H9 (cell line): ENCODE measurements at regions not wholly inside any gene's neighbourhood (a gene's known extent, or its start where the extent isn't known, plus 50 kb on each side); places are given as distances from the start of the nearest gene placed in this dataset.

Experiments used
- DNase-seq: peaks from one replicate; pipeline ENCODE4 v3.0.0-alpha.2; 2017
- H2AFZ ChIP-seq: one replicate; pipeline ENCODE4 v1.6.1; 2013; ENCODE audit warnings: mild to moderate bottlenecking, low read length, control low read depth, moderate library complexity
- H2AK5ac ChIP-seq: 2 replicates; pipeline ENCODE4 v1.6.1; 2013; ENCODE audit warnings: low read length, control low read depth, mixed read lengths; ENCODE audit not compliant: insufficient read length
- H2BK120ac ChIP-seq: one replicate; pipeline ENCODE4 v1.6.1; 2013; ENCODE audit warnings: low read depth, mild to moderate bottlenecking, low read length, control low read depth, inconsistent platforms; ENCODE audit not compliant: poor library complexity, severe bottlenecking
- H2BK12ac ChIP-seq: 2 replicates; pipeline ENCODE4 v1.6.1; 2013; ENCODE audit warnings: low read length, control low read depth, mixed read lengths, low read depth; ENCODE audit not compliant: insufficient read length
- H2BK15ac ChIP-seq: 2 replicates; pipeline ENCODE4 v1.6.1; 2013; ENCODE audit warnings: low read depth, low read length, control low read depth
- H2BK20ac ChIP-seq: one replicate; pipeline ENCODE4 v1.6.1; 2013; ENCODE audit warnings: low read depth, mild to moderate bottlenecking, low read length, control low read depth, inconsistent platforms; ENCODE audit not compliant: poor library complexity, severe bottlenecking
- H2BK5ac ChIP-seq: 2 replicates; pipeline ENCODE4 v1.6.1; 2013; ENCODE audit warnings: low read length, control low read depth, mixed read lengths; ENCODE audit not compliant: insufficient read length
- H3K14ac ChIP-seq: 2 replicates; pipeline ENCODE4 v1.6.1; 2013; ENCODE audit warnings: low read length, control low read depth; ENCODE audit not compliant: insufficient read depth
- H3K18ac ChIP-seq: 2 replicates; pipeline ENCODE4 v1.6.1; 2013; ENCODE audit warnings: low read depth, mild to moderate bottlenecking, mixed read lengths, low read length, control low read depth; ENCODE audit not compliant: insufficient read length
- H3K23ac ChIP-seq: 2 replicates; pipeline ENCODE4 v1.6.1; 2013; ENCODE audit warnings: low read length, control low read depth, mixed read lengths, low read depth; ENCODE audit not compliant: insufficient read length
- H3K23me2 ChIP-seq: 2 replicates; pipeline ENCODE4 v1.6.1; 2013; ENCODE audit warnings: low read depth, mild to moderate bottlenecking, mixed read lengths, low read length, control low read depth; ENCODE audit not compliant: insufficient read length, poor library complexity, severe bottlenecking
- H3K27ac ChIP-seq: 2 replicates; pipeline ENCODE4 v1.5.1; 2013; ENCODE audit warnings: low read length, control low read depth, mixed read lengths, low read depth; ENCODE audit not compliant: insufficient read length
- H3K27me3 ChIP-seq: 2 replicates; pipeline ENCODE4 v1.6.1; 2013; ENCODE audit warnings: low read length, control low read depth, inconsistent platforms; ENCODE audit not compliant: insufficient read depth
- H3K4ac ChIP-seq: 2 replicates; pipeline ENCODE4 v1.6.1; 2013; ENCODE audit warnings: low read depth, mild to moderate bottlenecking, control low read depth, inconsistent platforms, low read length, moderate library complexity
- H3K4me1 ChIP-seq: 2 replicates; pipeline ENCODE4 v1.6.1; 2013; ENCODE audit warnings: low read length, control low read depth, inconsistent platforms; ENCODE audit not compliant: insufficient read depth
- H3K4me2 ChIP-seq: 2 replicates; pipeline ENCODE4 v1.6.1; 2013; ENCODE audit warnings: low read length, control low read depth, mixed read lengths; ENCODE audit not compliant: insufficient read length, insufficient read depth
- H3K56ac ChIP-seq: 2 replicates; pipeline ENCODE4 v1.6.1; 2013; ENCODE audit warnings: low read depth, mild to moderate bottlenecking, mixed read lengths, low read length, control low read depth; ENCODE audit not compliant: insufficient read length
- H3K79me1 ChIP-seq: 2 replicates; pipeline ENCODE4 v1.6.1; 2013; ENCODE audit warnings: low read depth, mild to moderate bottlenecking, moderate library complexity, low read length, control low read depth, inconsistent platforms; ENCODE audit not compliant: insufficient read depth, poor library complexity, severe bottlenecking
- H3K79me2 ChIP-seq: 2 replicates; pipeline ENCODE4 v1.6.1; 2013; ENCODE audit warnings: low read length, control low read depth, inconsistent platforms; ENCODE audit not compliant: insufficient read depth
- H3K9ac ChIP-seq: 2 replicates; pipeline ENCODE4 v1.6.1; 2013; ENCODE audit warnings: low read length, control low read depth, mixed read lengths; ENCODE audit not compliant: insufficient read length; ENCODE audit errors: extremely low read depth
- H3K9me3 ChIP-seq: one replicate; pipeline ENCODE4 v1.6.1; 2013; ENCODE audit warnings: low read depth, low read length, inconsistent platforms; ENCODE audit not compliant: control insufficient read depth
- H3T11ph ChIP-seq: one replicate; pipeline ENCODE4 v1.6.1; 2013; ENCODE audit warnings: mild to moderate bottlenecking, low read length, control low read depth, inconsistent platforms
- H4K20me1 ChIP-seq: one replicate; pipeline ENCODE4 v1.6.1; 2013; ENCODE audit not compliant: control insufficient read depth, insufficient read length, insufficient read depth
- H4K5ac ChIP-seq: 2 replicates; pipeline ENCODE4 v1.6.1; 2013; ENCODE audit warnings: low read depth, mild to moderate bottlenecking, mixed read lengths, low read length, control low read depth; ENCODE audit not compliant: insufficient read length
- H4K8ac ChIP-seq: replicated peaks from 2 replicates; pipeline ENCODE4 v1.6.1; 2013; ENCODE audit warnings: low read length, control low read depth, mixed read lengths, low read depth; ENCODE audit not compliant: insufficient read length
- H4K91ac ChIP-seq: 2 replicates; pipeline ENCODE4 v1.6.1; 2013; ENCODE audit warnings: low read depth, mild to moderate bottlenecking, moderate library complexity, mixed read lengths, low read length, control low read depth; ENCODE audit not compliant: insufficient read length
- H3K27ac Mint-ChIP-seq, 3 experiments: 2 replicates in 2 of 3; 3 replicates in 1 of 3; pipeline ENCODE4 v1.8.0; 2020 to 2021; ENCODE audit warnings: mixed read lengths in 3 of 3, mild to moderate bottlenecking in 1 of 3, moderate library complexity in 1 of 3
- H3K27me3 Mint-ChIP-seq: 2 replicates; pipeline ENCODE4 v1.8.0; 2021; ENCODE audit warnings: low read depth, mild to moderate bottlenecking, moderate library complexity, mixed read lengths
- H3K36me3 Mint-ChIP-seq, 3 experiments: 2 replicates in 2 of 3; 3 replicates in 1 of 3; pipeline ENCODE4 v1.8.0; 2020 to 2021; ENCODE audit warnings: low read depth in 3 of 3, mixed read lengths in 3 of 3; ENCODE audit not compliant: insufficient read depth in 1 of 3
- H3K4me1 Mint-ChIP-seq, 2 experiments: 2 replicates each; pipeline ENCODE4 v1.8.0; 2020; ENCODE audit warnings: mixed read lengths in 2 of 2
- H3K4me3 Mint-ChIP-seq, 2 experiments: 2 replicates in 1 of 2; 3 replicates in 1 of 2; pipeline ENCODE4 v1.8.0; 2020 to 2021; ENCODE audit warnings: mild to moderate bottlenecking in 2 of 2, mixed read lengths in 2 of 2, moderate library complexity in 1 of 2
- H3K9me3 Mint-ChIP-seq, 2 experiments: 2 replicates in 1 of 2; 3 replicates in 1 of 2; pipeline ENCODE4 v1.8.0; 2020; ENCODE audit warnings: mild to moderate bottlenecking in 2 of 2, mixed read lengths in 2 of 2, moderate library complexity in 1 of 2
- CTCF ChIP-seq: fragments of 200-600 bp; sonication (generic); conservative IDR thresholded peaks from 3 replicates; pipeline ENCODE4 v1.8.0; 2021; ENCODE audit warnings: antibody characterized with exemption, mild to moderate bottlenecking
- WGBS: extraction: QIAGEN DNeasy Blood & Tissue Kit; methylation state at CpG from one replicate; pipeline ENCODE4 v1.1.7; 2013; ENCODE audit warnings: missing lambda C conversion rate, low lambda C conversion rate, mixed read lengths; ENCODE audit not compliant: insufficient read length; ENCODE audit errors: extremely low coverage; 5-methylcytosine and 5-hydroxymethylcytosine counted together

GRCh38 chr10:78385599-78385998 is 351.9 kb downstream of the RPS24 start:
- Histone ChIP-seq H2BK20ac (no peak overlapping the region), H3K4me2 (no peak overlapping the region), H3K14ac (no peak overlapping the region), H3K79me1 (no peaks in the 10 kb centered on the region), H2BK5ac (no peak overlapping the region), H2BK12ac (no peak overlapping the region), H4K8ac (no peak overlapping the region), H3K9me3 (no peaks in the 10 kb centered on the region), H3K79me2 (no peaks in the 10 kb centered on the region), H3K56ac (no peak overlapping the region), H3K4me1 (no peaks in the 10 kb centered on the region), H3K9ac (no peak overlapping the region), H4K5ac (no peak overlapping the region), H3K27ac (no peak overlapping the region), H4K20me1 (no peaks in the 10 kb centered on the region), H3K18ac (no peak overlapping the region), H3K4ac (no peak overlapping the region), H2BK15ac (no peak overlapping the region), H2BK120ac (no peak overlapping the region), H3T11ph (no peak overlapping the region), H4K91ac (no peak overlapping the region), H3K23ac (no peak overlapping the region), H2AFZ (no peak overlapping the region), H3K27me3 (no peaks in the 10 kb centered on the region), H2AK5ac (no peak overlapping the region), H3K23me2 (no peaks in the 10 kb centered on the region)
- Mint-ChIP-seq H3K4me1 (peaks cover 12 to 13% of the 10 kb centered on the region in 2 experiments), H3K4me3 (no peak overlapping the region), H3K36me3 (no peaks in the 10 kb centered on the region; a peak in 1 of 7 replicates), H3K27me3 (peaks cover 27% of the 10 kb centered on the region), H3K27ac (no peak overlapping the region; a peak in 1 of 7 replicates), H3K9me3 (no peaks in the 10 kb centered on the region; a peak in 1 of 5 replicates)
- no peak for TF ChIP-seq CTCF
- WGBS, result no CpG with 5 or more reads among the region's 5 CpGs
- no peak for DNase-seq
